ENCODE measurements at regions not wholly inside any gene's neighbourhood (a gene's known extent, or its start where the extent isn't known, plus 50 kb on each side); places are given as distances from the start of the nearest gene placed in this dataset.

- TF ChIP-seq TEAD4 (IDR thresholded peaks at IDR 0.05; ENCODE audit: borderline replicate concordance, insufficient read depth) (no peak), RXRA (IDR thresholded peaks at IDR 0.05; ENCODE audit: borderline replicate concordance, low read depth) (no peak), ELF1 (IDR thresholded peaks at IDR 0.05) (no peak), NFIC (IDR thresholded peaks at IDR 0.05; ENCODE audit: borderline replicate concordance) (peak; percentile 9; the same call in 1 of the 2 replicates)
- TF ChIP-seq, protein P1, sequence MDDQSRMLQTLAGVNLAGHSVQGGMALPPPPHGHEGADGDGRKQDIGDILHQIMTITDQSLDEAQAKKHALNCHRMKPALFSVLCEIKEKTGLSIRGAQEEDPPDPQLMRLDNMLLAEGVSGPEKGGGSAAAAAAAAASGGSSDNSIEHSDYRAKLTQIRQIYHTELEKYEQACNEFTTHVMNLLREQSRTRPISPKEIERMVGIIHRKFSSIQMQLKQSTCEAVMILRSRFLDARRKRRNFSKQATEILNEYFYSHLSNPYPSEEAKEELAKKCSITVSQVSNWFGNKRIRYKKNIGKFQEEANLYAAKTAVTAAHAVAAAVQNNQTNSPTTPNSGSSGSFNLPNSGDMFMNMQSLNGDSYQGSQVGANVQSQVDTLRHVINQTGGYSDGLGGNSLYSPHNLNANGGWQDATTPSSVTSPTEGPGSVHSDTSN (IDR thresholded peaks at IDR 0.05), result 0 out of 2 replicates have a peak, but pooled peaks have one; percentile 15
Observed at GRCh38 chr6:81172056-81172740, 580.3 kb downstream of the TENT5A start (continued).

GRCh38 chr6:81169166-81169565 lies 583.3 kb downstream of the TENT5A start:
- WGBS (ENCODE audit: low lambda C conversion rate), result 60% methylated on average over 2 of the region's 2 CpGs
- POLR2A ChIA-PET, result no interaction called here

GRCh38 chr6:81166770-81167169 lies 585.7 kb downstream of the TENT5A start:
- Histone ChIP-seq H3K27ac (ENCODE audit: low read depth in 2 of 2, low read length in 1 of 2) (peak overlapping the region in 1 of 2 experiments; percentile 23; a peak in 2 of 4 replicates), H3K9ac (no peak overlapping the region), H3K27me3 (ENCODE audit: insufficient read depth) (no peaks in the 10 kb centered on the region), H3K4me3 (ENCODE audit: low read depth in 2 of 2, low read length in 1 of 2) (no peak overlapping the region), H3F3A (replicated peaks; ENCODE audit: insufficient read depth) (no peaks in the 10 kb centered on the region), H3K4me1 (ENCODE audit: control insufficient read depth in 1 of 2, insufficient read depth in 2 of 2, low read depth in 1 of 2, low read length in 1 of 2) (peaks cover 0 to 3% of the 10 kb centered on the region in 2 experiments; a peak in 2 of 4 replicates), H2AFZ (ENCODE audit: low read depth) (no peak overlapping the region), H3K9me3 (no peaks in the 10 kb centered on the region), H3K36me3 (replicated peaks in 1 of 2; ENCODE audit: control insufficient read depth in 1 of 2, insufficient read depth in 2 of 2, low read length in 1 of 2) (no peaks in the 10 kb centered on the region), H3K4me2 (no peak overlapping the region), H3K9me2 (no peaks in the 10 kb centered on the region), H4K20me1 (ENCODE audit: insufficient read depth) (no peaks in the 10 kb centered on the region), H3K79me2 (ENCODE audit: insufficient read depth) (no peaks in the 10 kb centered on the region)
- peak; percentile 20; the same call in 1 of the 2 replicates for TF ChIP-seq TCF12 (IDR thresholded peaks at IDR 0.05)
- no peak for TF ChIP-seq YY1 (IDR thresholded peaks at IDR 0.05; ENCODE audit: low read depth)
- TF ChIP-seq FOSL2 (IDR thresholded peaks at IDR 0.05; ENCODE audit: borderline replicate concordance, low read depth), result no peak
- no peak for TF ChIP-seq EP300 (IDR thresholded peaks at IDR 0.05; ENCODE audit: borderline replicate concordance in 1 of 2, low read depth in 1 of 2, low read length in 1 of 2)
- peak; percentile 41; the same call in 1 of the 2 replicates for TF ChIP-seq NFIC (IDR thresholded peaks at IDR 0.05; ENCODE audit: borderline replicate concordance)
- TF ChIP-seq, protein P1 (IDR thresholded peaks at IDR 0.05), result no peak
- TF ChIP-seq RFX5 (IDR thresholded peaks at IDR 0.05; ENCODE audit: low read length), result no peak
- TF ChIP-seq TEAD4 (IDR thresholded peaks at IDR 0.05; ENCODE audit: borderline replicate concordance, insufficient read depth), result no peak
- no peak for TF ChIP-seq EZH2phosphoT487 (IDR thresholded peaks at IDR 0.05; ENCODE audit: borderline replicate concordance, low read depth)
- no peak for TF ChIP-seq CHD2 (IDR thresholded peaks at IDR 0.05; ENCODE audit: low read length, partially characterized antibody)
- TF ChIP-seq JUND (IDR thresholded peaks at IDR 0.05), result no peak
- no peak for TF ChIP-seq FOXM1 (IDR thresholded peaks at IDR 0.05; ENCODE audit: low read depth)
- TF ChIP-seq RAD21 (IDR thresholded peaks at IDR 0.05; ENCODE audit: low read length), result no peak
- no peak for TF ChIP-seq SMC3 (IDR thresholded peaks at IDR 0.05; ENCODE audit: low read depth, low read length)
- no peak for DNase-seq
- ChIA-PET CTCF (no interaction called here), POLR2A (no interaction called here)

More at GRCh38 chr6:81169166-81169565, 583.3 kb downstream of the TENT5A start:
- Histone ChIP-seq H3K4me2 (no peak overlapping the region; the same call in 1 of the 2 replicates), H2AFZ (ENCODE audit: low read depth) (peak overlapping the region; percentile 7; the same call in 1 of the 2 replicates), H3K36me3 (replicated peaks in 1 of 2; ENCODE audit: control insufficient read depth in 1 of 2, insufficient read depth in 2 of 2, low read length in 1 of 2) (no peaks in the 10 kb centered on the region), H3K9me3 (no peaks in the 10 kb centered on the region), H3K4me3 (ENCODE audit: low read depth in 2 of 2, low read length in 1 of 2) (no peak overlapping the region), H4K20me1 (ENCODE audit: insufficient read depth) (no peaks in the 10 kb centered on the region), H3K4me1 (ENCODE audit: control insufficient read depth in 1 of 2, insufficient read depth in 2 of 2, low read depth in 1 of 2, low read length in 1 of 2) (peaks cover 0 to 13% of the 10 kb centered on the region in 2 experiments; a peak in 2 of 4 replicates), H3K27me3 (ENCODE audit: insufficient read depth) (no peaks in the 10 kb centered on the region), H3F3A (replicated peaks; ENCODE audit: insufficient read depth) (peaks cover 11% of the 10 kb centered on the region), H3K9ac (no peak overlapping the region), H3K9me2 (no peaks in the 10 kb centered on the region), H3K79me2 (ENCODE audit: insufficient read depth) (no peaks in the 10 kb centered on the region), H3K27ac (ENCODE audit: low read depth in 2 of 2, low read length in 1 of 2) (peak overlapping the region in 1 of 2 experiments; percentile 31; a peak in 2 of 4 replicates)
- CTCF ChIA-PET, result interaction anchor here (1.6 kb wide), 1 partner anchor 10 kb away, joined by 3 read pairs; no protein-coding TSS in a partner anchor
- no peak for DNase-seq
- TF ChIP-seq, protein P1 (IDR thresholded peaks at IDR 0.05), result peak; percentile 33; the same call in 1 of the 2 replicates
- no peak for TF ChIP-seq TEAD4 (IDR thresholded peaks at IDR 0.05; ENCODE audit: borderline replicate concordance, insufficient read depth)
